ENCODE measurements at regions not wholly inside any gene's neighbourhood (a gene's known extent, or its start where the extent isn't known, plus 50 kb on each side); places are given as distances from the start of the nearest gene placed in this dataset.

GRCh38 chr5:85709728-85710127 lies 908.0 kb upstream of the COX7C start:
- TF ChIP-seq, protein P1, sequence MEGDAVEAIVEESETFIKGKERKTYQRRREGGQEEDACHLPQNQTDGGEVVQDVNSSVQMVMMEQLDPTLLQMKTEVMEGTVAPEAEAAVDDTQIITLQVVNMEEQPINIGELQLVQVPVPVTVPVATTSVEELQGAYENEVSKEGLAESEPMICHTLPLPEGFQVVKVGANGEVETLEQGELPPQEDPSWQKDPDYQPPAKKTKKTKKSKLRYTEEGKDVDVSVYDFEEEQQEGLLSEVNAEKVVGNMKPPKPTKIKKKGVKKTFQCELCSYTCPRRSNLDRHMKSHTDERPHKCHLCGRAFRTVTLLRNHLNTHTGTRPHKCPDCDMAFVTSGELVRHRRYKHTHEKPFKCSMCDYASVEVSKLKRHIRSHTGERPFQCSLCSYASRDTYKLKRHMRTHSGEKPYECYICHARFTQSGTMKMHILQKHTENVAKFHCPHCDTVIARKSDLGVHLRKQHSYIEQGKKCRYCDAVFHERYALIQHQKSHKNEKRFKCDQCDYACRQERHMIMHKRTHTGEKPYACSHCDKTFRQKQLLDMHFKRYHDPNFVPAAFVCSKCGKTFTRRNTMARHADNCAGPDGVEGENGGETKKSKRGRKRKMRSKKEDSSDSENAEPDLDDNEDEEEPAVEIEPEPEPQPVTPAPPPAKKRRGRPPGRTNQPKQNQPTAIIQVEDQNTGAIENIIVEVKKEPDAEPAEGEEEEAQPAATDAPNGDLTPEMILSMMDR (IDR thresholded peaks at IDR 0.05) = no peak
- TF ChIP-seq, protein P2, sequence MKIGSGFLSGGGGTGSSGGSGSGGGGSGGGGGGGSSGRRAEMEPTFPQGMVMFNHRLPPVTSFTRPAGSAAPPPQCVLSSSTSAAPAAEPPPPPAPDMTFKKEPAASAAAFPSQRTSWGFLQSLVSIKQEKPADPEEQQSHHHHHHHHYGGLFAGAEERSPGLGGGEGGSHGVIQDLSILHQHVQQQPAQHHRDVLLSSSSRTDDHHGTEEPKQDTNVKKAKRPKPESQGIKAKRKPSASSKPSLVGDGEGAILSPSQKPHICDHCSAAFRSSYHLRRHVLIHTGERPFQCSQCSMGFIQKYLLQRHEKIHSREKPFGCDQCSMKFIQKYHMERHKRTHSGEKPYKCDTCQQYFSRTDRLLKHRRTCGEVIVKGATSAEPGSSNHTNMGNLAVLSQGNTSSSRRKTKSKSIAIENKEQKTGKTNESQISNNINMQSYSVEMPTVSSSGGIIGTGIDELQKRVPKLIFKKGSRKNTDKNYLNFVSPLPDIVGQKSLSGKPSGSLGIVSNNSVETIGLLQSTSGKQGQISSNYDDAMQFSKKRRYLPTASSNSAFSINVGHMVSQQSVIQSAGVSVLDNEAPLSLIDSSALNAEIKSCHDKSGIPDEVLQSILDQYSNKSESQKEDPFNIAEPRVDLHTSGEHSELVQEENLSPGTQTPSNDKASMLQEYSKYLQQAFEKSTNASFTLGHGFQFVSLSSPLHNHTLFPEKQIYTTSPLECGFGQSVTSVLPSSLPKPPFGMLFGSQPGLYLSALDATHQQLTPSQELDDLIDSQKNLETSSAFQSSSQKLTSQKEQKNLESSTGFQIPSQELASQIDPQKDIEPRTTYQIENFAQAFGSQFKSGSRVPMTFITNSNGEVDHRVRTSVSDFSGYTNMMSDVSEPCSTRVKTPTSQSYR (CRISPR knock-in tag; IDR thresholded peaks at IDR 0.05) = no peak
- TF ChIP-seq ZMAT4 (CRISPR knock-in tag; IDR thresholded peaks at IDR 0.05) (no peak), USF1 (CRISPR knock-in tag; IDR thresholded peaks at IDR 0.05) (no peak), CREB1 (CRISPR knock-in tag; IDR thresholded peaks at IDR 0.05) (no peak), ZNF232 (CRISPR knock-in tag; IDR thresholded peaks at IDR 0.05) (no peak), CREM (CRISPR knock-in tag; IDR thresholded peaks at IDR 0.05) (no peak), HMGXB4 (CRISPR knock-in tag; IDR thresholded peaks at IDR 0.05) (no peak), ZNF121 (CRISPR knock-in tag; IDR thresholded peaks at IDR 0.05) (no peak), CBFB (CRISPR knock-in tag; IDR thresholded peaks at IDR 0.05; ENCODE audit: low read depth) (no peak), ZNF423 (CRISPR knock-in tag; IDR thresholded peaks at IDR 0.05) (no peak), NR2C2 (CRISPR knock-in tag; IDR thresholded peaks at IDR 0.05) (no peak)
- TF ChIP-seq, protein P3, sequence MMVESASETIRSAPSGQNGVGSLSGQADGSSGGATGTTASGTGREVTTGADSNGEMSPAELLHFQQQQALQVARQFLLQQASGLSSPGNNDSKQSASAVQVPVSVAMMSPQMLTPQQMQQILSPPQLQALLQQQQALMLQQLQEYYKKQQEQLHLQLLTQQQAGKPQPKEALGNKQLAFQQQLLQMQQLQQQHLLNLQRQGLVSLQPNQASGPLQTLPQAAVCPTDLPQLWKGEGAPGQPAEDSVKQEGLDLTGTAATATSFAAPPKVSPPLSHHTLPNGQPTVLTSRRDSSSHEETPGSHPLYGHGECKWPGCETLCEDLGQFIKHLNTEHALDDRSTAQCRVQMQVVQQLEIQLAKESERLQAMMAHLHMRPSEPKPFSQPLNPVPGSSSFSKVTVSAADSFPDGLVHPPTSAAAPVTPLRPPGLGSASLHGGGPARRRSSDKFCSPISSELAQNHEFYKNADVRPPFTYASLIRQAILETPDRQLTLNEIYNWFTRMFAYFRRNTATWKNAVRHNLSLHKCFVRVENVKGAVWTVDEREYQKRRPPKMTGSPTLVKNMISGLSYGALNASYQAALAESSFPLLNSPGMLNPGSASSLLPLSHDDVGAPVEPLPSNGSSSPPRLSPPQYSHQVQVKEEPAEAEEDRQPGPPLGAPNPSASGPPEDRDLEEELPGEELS (CRISPR knock-in tag; IDR thresholded peaks at IDR 0.05) = no peak
- TF ChIP-seq, protein P4, sequence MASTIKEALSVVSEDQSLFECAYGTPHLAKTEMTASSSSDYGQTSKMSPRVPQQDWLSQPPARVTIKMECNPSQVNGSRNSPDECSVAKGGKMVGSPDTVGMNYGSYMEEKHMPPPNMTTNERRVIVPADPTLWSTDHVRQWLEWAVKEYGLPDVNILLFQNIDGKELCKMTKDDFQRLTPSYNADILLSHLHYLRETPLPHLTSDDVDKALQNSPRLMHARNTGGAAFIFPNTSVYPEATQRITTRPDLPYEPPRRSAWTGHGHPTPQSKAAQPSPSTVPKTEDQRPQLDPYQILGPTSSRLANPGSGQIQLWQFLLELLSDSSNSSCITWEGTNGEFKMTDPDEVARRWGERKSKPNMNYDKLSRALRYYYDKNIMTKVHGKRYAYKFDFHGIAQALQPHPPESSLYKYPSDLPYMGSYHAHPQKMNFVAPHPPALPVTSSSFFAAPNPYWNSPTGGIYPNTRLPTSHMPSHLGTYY (CRISPR knock-in tag; IDR thresholded peaks at IDR 0.05) = no peak
- TF ChIP-seq, protein P5, sequence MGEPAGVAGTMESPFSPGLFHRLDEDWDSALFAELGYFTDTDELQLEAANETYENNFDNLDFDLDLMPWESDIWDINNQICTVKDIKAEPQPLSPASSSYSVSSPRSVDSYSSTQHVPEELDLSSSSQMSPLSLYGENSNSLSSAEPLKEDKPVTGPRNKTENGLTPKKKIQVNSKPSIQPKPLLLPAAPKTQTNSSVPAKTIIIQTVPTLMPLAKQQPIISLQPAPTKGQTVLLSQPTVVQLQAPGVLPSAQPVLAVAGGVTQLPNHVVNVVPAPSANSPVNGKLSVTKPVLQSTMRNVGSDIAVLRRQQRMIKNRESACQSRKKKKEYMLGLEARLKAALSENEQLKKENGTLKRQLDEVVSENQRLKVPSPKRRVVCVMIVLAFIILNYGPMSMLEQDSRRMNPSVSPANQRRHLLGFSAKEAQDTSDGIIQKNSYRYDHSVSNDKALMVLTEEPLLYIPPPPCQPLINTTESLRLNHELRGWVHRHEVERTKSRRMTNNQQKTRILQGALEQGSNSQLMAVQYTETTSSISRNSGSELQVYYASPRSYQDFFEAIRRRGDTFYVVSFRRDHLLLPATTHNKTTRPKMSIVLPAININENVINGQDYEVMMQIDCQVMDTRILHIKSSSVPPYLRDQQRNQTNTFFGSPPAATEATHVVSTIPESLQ (CRISPR knock-in tag; IDR thresholded peaks at IDR 0.05) = no peak
- TF ChIP-seq, protein P6, sequence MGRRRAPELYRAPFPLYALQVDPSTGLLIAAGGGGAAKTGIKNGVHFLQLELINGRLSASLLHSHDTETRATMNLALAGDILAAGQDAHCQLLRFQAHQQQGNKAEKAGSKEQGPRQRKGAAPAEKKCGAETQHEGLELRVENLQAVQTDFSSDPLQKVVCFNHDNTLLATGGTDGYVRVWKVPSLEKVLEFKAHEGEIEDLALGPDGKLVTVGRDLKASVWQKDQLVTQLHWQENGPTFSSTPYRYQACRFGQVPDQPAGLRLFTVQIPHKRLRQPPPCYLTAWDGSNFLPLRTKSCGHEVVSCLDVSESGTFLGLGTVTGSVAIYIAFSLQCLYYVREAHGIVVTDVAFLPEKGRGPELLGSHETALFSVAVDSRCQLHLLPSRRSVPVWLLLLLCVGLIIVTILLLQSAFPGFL (CRISPR knock-in tag; IDR thresholded peaks at IDR 0.05; ENCODE audit: borderline replicate concordance) = no peak
- TF ChIP-seq, protein P7, sequence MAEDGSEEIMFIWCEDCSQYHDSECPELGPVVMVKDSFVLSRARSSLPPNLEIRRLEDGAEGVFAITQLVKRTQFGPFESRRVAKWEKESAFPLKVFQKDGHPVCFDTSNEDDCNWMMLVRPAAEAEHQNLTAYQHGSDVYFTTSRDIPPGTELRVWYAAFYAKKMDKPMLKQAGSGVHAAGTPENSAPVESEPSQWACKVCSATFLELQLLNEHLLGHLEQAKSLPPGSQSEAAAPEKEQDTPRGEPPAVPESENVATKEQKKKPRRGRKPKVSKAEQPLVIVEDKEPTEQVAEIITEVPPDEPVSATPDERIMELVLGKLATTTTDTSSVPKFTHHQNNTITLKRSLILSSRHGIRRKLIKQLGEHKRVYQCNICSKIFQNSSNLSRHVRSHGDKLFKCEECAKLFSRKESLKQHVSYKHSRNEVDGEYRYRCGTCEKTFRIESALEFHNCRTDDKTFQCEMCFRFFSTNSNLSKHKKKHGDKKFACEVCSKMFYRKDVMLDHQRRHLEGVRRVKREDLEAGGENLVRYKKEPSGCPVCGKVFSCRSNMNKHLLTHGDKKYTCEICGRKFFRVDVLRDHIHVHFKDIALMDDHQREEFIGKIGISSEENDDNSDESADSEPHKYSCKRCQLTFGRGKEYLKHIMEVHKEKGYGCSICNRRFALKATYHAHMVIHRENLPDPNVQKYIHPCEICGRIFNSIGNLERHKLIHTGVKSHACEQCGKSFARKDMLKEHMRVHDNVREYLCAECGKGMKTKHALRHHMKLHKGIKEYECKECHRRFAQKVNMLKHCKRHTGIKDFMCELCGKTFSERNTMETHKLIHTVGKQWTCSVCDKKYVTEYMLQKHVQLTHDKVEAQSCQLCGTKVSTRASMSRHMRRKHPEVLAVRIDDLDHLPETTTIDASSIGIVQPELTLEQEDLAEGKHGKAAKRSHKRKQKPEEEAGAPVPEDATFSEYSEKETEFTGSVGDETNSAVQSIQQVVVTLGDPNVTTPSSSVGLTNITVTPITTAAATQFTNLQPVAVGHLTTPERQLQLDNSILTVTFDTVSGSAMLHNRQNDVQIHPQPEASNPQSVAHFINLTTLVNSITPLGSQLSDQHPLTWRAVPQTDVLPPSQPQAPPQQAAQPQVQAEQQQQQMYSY (CRISPR knock-in tag; IDR thresholded peaks at IDR 0.05) = no peak
- TF ChIP-seq, protein P8, sequence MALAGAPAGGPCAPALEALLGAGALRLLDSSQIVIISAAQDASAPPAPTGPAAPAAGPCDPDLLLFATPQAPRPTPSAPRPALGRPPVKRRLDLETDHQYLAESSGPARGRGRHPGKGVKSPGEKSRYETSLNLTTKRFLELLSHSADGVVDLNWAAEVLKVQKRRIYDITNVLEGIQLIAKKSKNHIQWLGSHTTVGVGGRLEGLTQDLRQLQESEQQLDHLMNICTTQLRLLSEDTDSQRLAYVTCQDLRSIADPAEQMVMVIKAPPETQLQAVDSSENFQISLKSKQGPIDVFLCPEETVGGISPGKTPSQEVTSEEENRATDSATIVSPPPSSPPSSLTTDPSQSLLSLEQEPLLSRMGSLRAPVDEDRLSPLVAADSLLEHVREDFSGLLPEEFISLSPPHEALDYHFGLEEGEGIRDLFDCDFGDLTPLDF (CRISPR knock-in tag; IDR thresholded peaks at IDR 0.05) = no peak
- no peak for DNase-seq (ENCODE audit: low spot score)
- Mint-ChIP-seq H3K27me3 (ENCODE audit: low read depth) (no peaks in the 10 kb centered on the region), H3K4me1 (no peaks in the 10 kb centered on the region), H3K4me3 (no peak overlapping the region), H3K27ac (no peak overlapping the region), H3K36me3 (no peaks in the 10 kb centered on the region), H3K9me3 (no peaks in the 10 kb centered on the region)
- POLR2A ChIA-PET = no interaction called here
- CTCF ChIA-PET = no interaction called here
- no peak for ATAC-seq
